Panc1 (cell line): ENCODE measurements at regions not wholly inside any gene's neighbourhood (a gene's known extent, or its start where the extent isn't known, plus 50 kb on each side); places are given as distances from the start of the nearest gene placed in this dataset.

Experiments
- ATAC-seq: fragments of 200-7000 bp; cut with Tn5 transposase; 2 replicates; pipeline ENCODE4 v1.9.1; 2020; ENCODE audit warnings: mild to moderate bottlenecking, moderate library complexity
- BruUV-seq: library from RNA; stranded (reverse); fragments of 400-500 nt; replicated peaks from 2 replicates; lab custom pipeline; 2021; lab: Mats Ljungman, UMichigan
- CTCF ChIA-PET: fragments of 300-600 bp; sonication (Branson Sonifier 250); formaldehyde crosslinking; loops from one replicate; lab custom pipeline; 2022; ENCODE audit warnings: antibody characterized with exemption; lab: Charles Lee
- POLR2A ChIA-PET: fragments of 300-600 bp; sonication (Branson Sonifier 250); formaldehyde crosslinking; loops from one replicate; lab custom pipeline; 2022; ENCODE audit warnings: antibody characterized with exemption; lab: Charles Lee
- DNase-seq: peaks from one replicate; pipeline ENCODE4 v3.0.0-alpha.2; 2010; ENCODE audit warnings: low read depth, low spot score
- H3K27ac ChIP-seq: 2 replicates; pipeline ENCODE4 v1.5.1; 2011; ENCODE audit warnings: mild to moderate bottlenecking, low read length, inconsistent platforms
- H3K27me3 ChIP-seq: fragments of 200-500 bp; sonication (Bioruptor generic); 2 replicates; pipeline ENCODE4 v1.6.0; 2014; ENCODE audit warnings: low read length, inconsistent platforms; ENCODE audit not compliant: control insufficient read depth, insufficient read depth
- H3K36me3 ChIP-seq: fragments of 200-500 bp; sonication (Bioruptor generic); 2 replicates; pipeline ENCODE4 v1.5.1; 2014; ENCODE audit warnings: inconsistent platforms, mild to moderate bottlenecking, low read length, moderate library complexity; ENCODE audit not compliant: control insufficient read depth, insufficient read depth
- H3K4me1 ChIP-seq: 2 replicates; pipeline ENCODE4 v1.5.1; 2011; ENCODE audit warnings: inconsistent platforms, mild to moderate bottlenecking, low read length, moderate library complexity; ENCODE audit not compliant: control insufficient read depth, insufficient read depth
- H3K4me3 ChIP-seq, 2 experiments: 2 replicates each; pipeline ENCODE4 v1.5.1; 2011 to 2012; ENCODE audit warnings: low read depth in 2 of 2, low read length in 2 of 2, mild to moderate bottlenecking in 2 of 2, inconsistent platforms in 1 of 2, moderate library complexity in 1 of 2
- H3K9me3 ChIP-seq: fragments of 200-500 bp; sonication (Bioruptor generic); 2 replicates; pipeline ENCODE4 v1.5.1; 2014; ENCODE audit warnings: low read depth, mild to moderate bottlenecking, inconsistent platforms, low read length, moderate library complexity; ENCODE audit not compliant: control insufficient read depth, insufficient read depth
- CTCF ChIP-seq: fragments of 450-650 bp; IDR thresholded peaks from 2 replicates; pipeline ENCODE4 v1.5.1; 2017; ENCODE audit warnings: mild to moderate bottlenecking
- POLR2AphosphoS5 ChIP-seq: IDR thresholded peaks from 2 replicates; pipeline ENCODE4 v1.6.1; 2012; ENCODE audit warnings: mild to moderate bottlenecking, low read depth, low read length, moderate library complexity
- REST ChIP-seq, 2 experiments: IDR thresholded peaks; 2 replicates each; pipeline ENCODE4 v1.6.1; 2011 to 2012; ENCODE audit warnings: low read depth in 2 of 2, control low read depth in 1 of 2, low read length in 1 of 2, mild to moderate bottlenecking in 1 of 2, moderate library complexity in 1 of 2; ENCODE audit not compliant: insufficient read depth in 1 of 2
- SIN3A ChIP-seq: IDR thresholded peaks from 2 replicates; pipeline ENCODE4 v1.6.1; 2012; ENCODE audit warnings: low read depth, mild to moderate bottlenecking, low read length, moderate library complexity, borderline replicate concordance; ENCODE audit not compliant: insufficient read depth
- TCF7L2 ChIP-seq: IDR thresholded peaks from 2 replicates; pipeline ENCODE4 v1.6.1; 2011; ENCODE audit warnings: mild to moderate bottlenecking, low read depth, low read length, inconsistent platforms
- in situ Hi-C: cut with HindIII; loops from 2 replicates; pipeline ENCODE4 v1.10.0; 2016; ENCODE audit warnings: low sequenced_read_pairs, low pct_unique_long_range_greater_than_20kb
- intact Hi-C: fragments of 100-400 bp; cut with micrococcal nuclease; formaldehyde crosslinking; loops from one replicate; pipeline ENCODE4 v1.10.0; 2022; ENCODE audit not compliant: unreplicated experiment

- ATAC-seq (no peak), DNase-seq (no peak)
- ChIA-PET POLR2A (no interaction called here), CTCF (no interaction called here)
- no peaks in the 10 kb centered on the region for H3K36me3 ChIP-seq
- no peak overlapping the region for H3K27ac ChIP-seq
- BruUV-seq = no TSS peak
- TF ChIP-seq REST (IDR thresholded peaks at IDR 0.05; ENCODE audit: insufficient read depth in 1 of 2, low read depth in 2 of 2, low read length in 1 of 2) (no peak), POLR2AphosphoS5 (no peak), CTCF (no peak), SIN3A (no peak), TCF7L2 (no peak)
- no peaks in the 10 kb centered on the region for H3K9me3 ChIP-seq
- in situ Hi-C loops (no loop called here), intact Hi-C loops (no loop called here)
- H3K27me3 ChIP-seq = no peaks in the 10 kb centered on the region
- no peak overlapping the region for H3K4me3 ChIP-seq
- H3K4me1 ChIP-seq = no peaks in the 10 kb centered on the region
Measured at GRCh38 chr3:176842914-176843313, 354.4 kb downstream of the TBL1XR1 start.

GRCh38 chr3:176840641-176841286, 356.5 kb downstream of the TBL1XR1 start:
- Histone ChIP-seq H3K27ac (no peak overlapping the region), H3K4me1 (no peaks in the 10 kb centered on the region), H3K36me3 (no peaks in the 10 kb centered on the region), H3K27me3 (no peaks in the 10 kb centered on the region), H3K9me3 (no peaks in the 10 kb centered on the region), H3K4me3 (no peak overlapping the region)
- in situ Hi-C loops = no loop called here
- TF ChIP-seq CTCF (0 out of 2 replicates have a peak, but pooled peaks have one; percentile 5), TCF7L2 (no peak), SIN3A (no peak)
- ATAC-seq (no peak), DNase-seq (no peak)
- intact Hi-C loops = no loop called here
- no TSS peak for BruUV-seq
- ChIA-PET CTCF (no interaction called here), POLR2A (no interaction called here)
